NCI-H2196 (cell line): ENCODE measurements at regions not wholly inside any gene's neighbourhood (a gene's known extent, or its start where the extent isn't known, plus 50 kb on each side); places are given as distances from the start of the nearest gene placed in this dataset.
"Not testable (repeated sequence)": the region's sequence is repeated elsewhere in the genome, so short reads cannot be mapped to it uniquely, and the experiment has no call there.

ENCODE experiments used
- DNase-seq: peaks from one replicate; lab custom pipeline; 2025; ENCODE audit not compliant: unreplicated experiment; lab: John Stamatoyannopoulos, UW

- not testable (repeated sequence) for DNase-seq
These were observed 235.3 kb downstream of the BCL2L11 start for GRCh38 chr2:111355823-111356511.

- DNase-seq: not testable (repeated sequence)
These were observed 235.9 kb downstream of the BCL2L11 start for GRCh38 chr2:111356512-111357031.

GRCh38 chr2:111365986-111366640, 245.4 kb downstream of the BCL2L11 start:
- DNase-seq: not testable (repeated sequence)

- DNase-seq: not testable (repeated sequence)
These were observed 245.9 kb downstream of the BCL2L11 start for GRCh38 chr2:111366641-111367029.

- DNase-seq: not testable (repeated sequence)
These were observed 246.4 kb downstream of the BCL2L11 start for GRCh38 chr2:111367080-111367479.

- not testable (repeated sequence) for DNase-seq
These were observed 247.2 kb downstream of the BCL2L11 start for GRCh38 chr2:111367871-111368270.

GRCh38 chr2:111368288-111368687, 247.6 kb downstream of the BCL2L11 start:
- DNase-seq: not testable (repeated sequence)

GRCh38 chr2:111373060-111373459, 252.3 kb downstream of the BCL2L11 start:
- not testable (repeated sequence) for DNase-seq

- not testable (repeated sequence) for DNase-seq
These were observed 253.3 kb downstream of the BCL2L11 start for GRCh38 chr2:111373989-111374388.

- DNase-seq: not testable (repeated sequence)
These were observed 254.0 kb downstream of the BCL2L11 start for GRCh38 chr2:111374734-111375133.

- DNase-seq: not testable (repeated sequence)
These were observed 254.7 kb downstream of the BCL2L11 start for GRCh38 chr2:111375320-111375883.

GRCh38 chr2:111376272-111376970, 255.7 kb downstream of the BCL2L11 start:
- DNase-seq: not testable (repeated sequence)

- DNase-seq: not testable (repeated sequence)
These were observed 256.2 kb downstream of the BCL2L11 start for GRCh38 chr2:111376971-111377352.

GRCh38 chr2:111377386-111377959, 256.8 kb downstream of the BCL2L11 start:
- DNase-seq: not testable (repeated sequence)

- DNase-seq: not testable (repeated sequence)
These were observed 257.6 kb downstream of the BCL2L11 start for GRCh38 chr2:111378348-111378747.

GRCh38 chr2:111380733-111381439, 260.2 kb downstream of the BCL2L11 start:
- DNase-seq: not testable (repeated sequence)

- DNase-seq: not testable (repeated sequence)
These were observed 261.0 kb downstream of the BCL2L11 start for GRCh38 chr2:111381530-111382306.

- DNase-seq: not testable (repeated sequence)
These were observed 261.8 kb downstream of the BCL2L11 start for GRCh38 chr2:111382507-111382906.

GRCh38 chr2:111383311-111383710, 262.6 kb downstream of the BCL2L11 start:
- not testable (repeated sequence) for DNase-seq
